H1 (cell line): ENCODE measurements at regions not wholly inside any gene's neighbourhood (a gene's known extent, or its start where the extent isn't known, plus 50 kb on each side); places are given as distances from the start of the nearest gene placed in this dataset.

ENCODE experiments used
- CHD7 ChIP-seq: fragments of 300-600 bp; sonication (generic); IDR thresholded peaks from 2 replicates; pipeline ENCODE4 v1.7.1; 2012; ENCODE audit warnings: low read length, moderate library complexity, mild to moderate bottlenecking, inconsistent platforms; ENCODE audit not compliant: insufficient replicate concordance

DNA sequence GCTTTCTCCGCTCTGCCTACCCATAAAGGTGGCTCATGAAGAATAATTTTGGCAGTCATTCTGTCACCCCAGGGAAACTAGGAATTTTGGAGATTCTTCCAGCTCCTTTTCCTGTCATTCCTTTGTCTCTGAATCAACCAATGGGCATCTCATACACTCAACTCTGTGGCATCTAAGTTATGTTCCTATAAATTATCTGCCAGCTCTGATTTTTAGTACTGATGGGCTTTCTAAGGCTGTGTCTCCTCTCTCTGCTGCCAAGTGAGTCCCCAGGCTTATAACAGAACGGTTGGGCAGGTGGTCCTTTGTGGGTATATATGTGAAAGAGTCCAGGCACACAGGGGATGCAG, 226.8 kb downstream of the NMUR2 start (continued):
- no peak for TF ChIP-seq CHD7
